ENCODE measurements at regions not wholly inside any gene's neighbourhood (a gene's known extent, or its start where the extent isn't known, plus 50 kb on each side); places are given as distances from the start of the nearest gene placed in this dataset.

DNA sequence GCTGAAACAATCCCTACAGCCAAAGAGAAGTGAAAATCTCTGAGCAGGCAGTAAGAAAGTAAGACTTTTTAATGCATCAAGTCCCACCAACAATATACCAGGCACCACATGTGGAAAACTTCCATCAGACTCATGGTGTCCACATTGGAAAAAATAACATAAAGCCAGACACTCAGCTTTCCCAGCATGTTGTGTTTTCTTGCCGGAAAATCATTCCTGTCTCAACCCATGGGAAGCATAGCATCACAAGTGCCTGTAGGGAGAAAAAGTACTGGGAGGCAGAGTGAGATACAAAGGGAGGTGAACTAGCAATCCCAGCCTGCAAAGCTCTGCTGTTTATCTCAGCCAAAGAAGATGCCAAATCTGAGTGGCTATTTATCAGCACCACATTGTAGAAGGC, 868.9 kb downstream of the SI start:
- ATAC-seq (no peak), DNase-seq (ENCODE audit: extremely low read depth in 1 of 4, low spot score in 3 of 4) (no peak), FAIRE-seq (no peak)
- H3K27me3 ChIP-seq (ENCODE audit: control insufficient read depth in 2 of 2, insufficient read depth in 2 of 2, low read length in 2 of 2), result no peaks in the 10 kb centered on the region
- H3K36me3 ChIP-seq (ENCODE audit: control insufficient read depth, insufficient read depth, low read length), result no peaks in the 10 kb centered on the region
- no peaks in the 10 kb centered on the region for H3K79me2 ChIP-seq (ENCODE audit: control insufficient read depth, insufficient read depth, low read length)
- no peaks in the 10 kb centered on the region for H4K20me1 ChIP-seq (replicated peaks; ENCODE audit: control insufficient read depth, insufficient read depth, low read length)
- H3K9ac ChIP-seq (ENCODE audit: insufficient read depth in 1 of 2, low read depth in 2 of 2, low read length in 2 of 2), result no peak overlapping the region
- no peaks in the 10 kb centered on the region for H3K4me1 ChIP-seq (replicated peaks in 1 of 2; ENCODE audit: control insufficient read depth in 2 of 2, insufficient read depth in 2 of 2, low read length in 2 of 2)
- CTCF ChIA-PET (ENCODE audit: low intra/inter-chr PET ratio), result no interaction called here
- in situ Hi-C loops (cut with MboI) (no loop called here), intact Hi-C loops (cut with micrococcal nuclease) (no loop called here)
- TF ChIP-seq HNRNPK (IDR thresholded peaks at IDR 0.05; ENCODE audit: low read depth, low read length, poor library complexity, severe bottlenecking) (no peak), NUFIP1 (IDR thresholded peaks at IDR 0.05; ENCODE audit: partially characterized antibody) (no peak), SMAD1 (IDR thresholded peaks at IDR 0.05; ENCODE audit: low read depth, low read length, partially characterized antibody) (no peak)
- H3K4me2 ChIP-seq (ENCODE audit: insufficient read depth, low read length), result no peak overlapping the region
- POLR2A ChIA-PET, result no interaction called here
- no peaks in the 10 kb centered on the region for H3K9me3 ChIP-seq (replicated peaks; ENCODE audit: control insufficient read depth, insufficient read depth, low read depth, low read length)
- WGBS (ENCODE audit: insufficient coverage, low coverage, missing lambda C conversion rate), result 0% methylated on average over 1 of the region's 1 CpG
- BruUV-seq (replicated peaks), result no TSS peak
- H3K4me3 ChIP-seq, result no peak overlapping the region
- no peak overlapping the region for H2AFZ ChIP-seq (ENCODE audit: low read depth, low read length)
- no peaks in the 10 kb centered on the region for H3K9me1 ChIP-seq (ENCODE audit: control insufficient read depth, insufficient read depth, low read length)
- H3K27ac ChIP-seq (ENCODE audit: extremely low read depth, low read depth, low read length), result no peak overlapping the region

DNA sequence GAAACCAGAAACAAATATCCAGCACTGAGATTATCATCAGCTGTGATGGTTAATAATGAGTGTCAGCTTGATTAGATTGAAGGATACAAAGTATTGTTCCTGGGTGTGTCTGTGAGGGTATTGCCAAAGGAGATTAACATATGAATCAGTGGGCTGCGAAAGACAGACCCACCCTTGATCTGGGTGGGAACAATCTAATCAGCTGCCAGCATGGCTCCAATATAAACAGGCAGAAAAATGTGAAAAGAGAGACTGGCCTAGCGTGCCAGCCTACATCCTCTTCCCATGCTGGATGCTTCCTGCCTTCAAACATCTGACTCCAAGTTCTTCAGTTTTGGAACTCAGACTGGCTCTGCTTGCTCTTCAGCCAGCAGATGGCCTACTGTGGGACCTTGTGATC, 869.5 kb downstream of the SI start:
- no peaks in the 10 kb centered on the region for H3K4me1 ChIP-seq (replicated peaks in 1 of 2; ENCODE audit: control insufficient read depth in 2 of 2, insufficient read depth in 2 of 2, low read length in 2 of 2)
- no peak overlapping the region for H3K4me3 ChIP-seq
- 7% methylated on average over 2 of the region's 2 CpGs for WGBS (ENCODE audit: insufficient coverage, low coverage, missing lambda C conversion rate)
- H3K27ac ChIP-seq (ENCODE audit: extremely low read depth, low read depth, low read length), result no peak overlapping the region
- H3K27me3 ChIP-seq (ENCODE audit: control insufficient read depth in 2 of 2, insufficient read depth in 2 of 2, low read length in 2 of 2), result no peaks in the 10 kb centered on the region
- no peak overlapping the region for H3K9ac ChIP-seq (ENCODE audit: insufficient read depth in 1 of 2, low read depth in 2 of 2, low read length in 2 of 2)
- CTCF ChIA-PET (ENCODE audit: low intra/inter-chr PET ratio), result no interaction called here
- intact Hi-C loops (cut with micrococcal nuclease), result no loop called here
- ATAC-seq (no peak), FAIRE-seq (no peak), DNase-seq (ENCODE audit: extremely low read depth in 1 of 4, low spot score in 3 of 4) (no peak)
- no peak overlapping the region for H2AFZ ChIP-seq (ENCODE audit: low read depth, low read length)
- no peaks in the 10 kb centered on the region for H4K20me1 ChIP-seq (replicated peaks; ENCODE audit: control insufficient read depth, insufficient read depth, low read length)
- no peak for TF ChIP-seq KLF6 (CRISPR knock-in tag; IDR thresholded peaks at IDR 0.05; ENCODE audit: borderline replicate concordance)
- no peaks in the 10 kb centered on the region for H3K9me1 ChIP-seq (ENCODE audit: control insufficient read depth, insufficient read depth, low read length)
- no TSS peak for BruUV-seq (replicated peaks)
- POLR2A ChIA-PET, result no interaction called here
- H3K79me2 ChIP-seq (ENCODE audit: control insufficient read depth, insufficient read depth, low read length), result no peaks in the 10 kb centered on the region
- H3K9me3 ChIP-seq (replicated peaks; ENCODE audit: control insufficient read depth, insufficient read depth, low read depth, low read length), result no peaks in the 10 kb centered on the region
- H3K4me2 ChIP-seq (ENCODE audit: insufficient read depth, low read length), result no peak overlapping the region
- in situ Hi-C loops (cut with MboI), result no loop called here
- no peaks in the 10 kb centered on the region for H3K36me3 ChIP-seq (ENCODE audit: control insufficient read depth, insufficient read depth, low read length)
